ENCODE measurements at regions not wholly inside any gene's neighbourhood (a gene's known extent, or its start where the extent isn't known, plus 50 kb on each side); places are given as distances from the start of the nearest gene placed in this dataset.
"Not testable (repeated sequence)": the region's sequence is repeated elsewhere in the genome, so short reads cannot be mapped to it uniquely, and the experiment has no call there.

GRCh38 chr7:131935180-131935579, 378.8 kb upstream of the PODXL start:
- DNase-seq (ENCODE audit: low read depth) = no peak

GRCh38 chr7:131934452-131934851, 378.0 kb upstream of the PODXL start:
- DNase-seq (ENCODE audit: low read depth) = no peak

- DNase-seq (ENCODE audit: low read depth) = no peak
Measured at GRCh38 chr7:131933751-131934289, 377.4 kb upstream of the PODXL start.

- not testable (repeated sequence) for DNase-seq (ENCODE audit: low read depth)
Measured at GRCh38 chr7:131933219-131933618, 376.8 kb upstream of the PODXL start.

- DNase-seq (ENCODE audit: low read depth) = no peak
Measured at GRCh38 chr7:131932271-131932670, 375.8 kb upstream of the PODXL start.

GRCh38 chr7:131931370-131931769, 374.9 kb upstream of the PODXL start:
- DNase-seq (ENCODE audit: low read depth) = no peak

GRCh38 chr7:131929632-131930031, 373.2 kb upstream of the PODXL start:
- DNase-seq (ENCODE audit: low read depth) = no peak

- DNase-seq (ENCODE audit: low read depth) = no peak
Measured at GRCh38 chr7:131927770-131928423, 371.5 kb upstream of the PODXL start.

GRCh38 chr7:131925636-131926035, 369.2 kb upstream of the PODXL start:
- DNase-seq (ENCODE audit: low read depth) = no peak

GRCh38 chr7:131924857-131925256, 368.4 kb upstream of the PODXL start:
- no peak for DNase-seq (ENCODE audit: low read depth)

GRCh38 chr7:131922948-131923347, 366.5 kb upstream of the PODXL start:
- not testable (repeated sequence) for DNase-seq (ENCODE audit: low read depth)

GRCh38 chr7:131921016-131921415, 364.6 kb upstream of the PODXL start:
- no peak for DNase-seq (ENCODE audit: low read depth)

GRCh38 chr7:131919920-131920709, 363.7 kb upstream of the PODXL start:
- DNase-seq (ENCODE audit: low read depth) = no peak

- DNase-seq (ENCODE audit: low read depth) = no peak
Measured at GRCh38 chr7:131911112-131911511, 354.7 kb upstream of the PODXL start.

GRCh38 chr7:131909151-131909768, 352.8 kb upstream of the PODXL start:
- no peak for DNase-seq (ENCODE audit: low read depth)

GRCh38 chr7:131908714-131909113, 352.3 kb upstream of the PODXL start:
- DNase-seq (ENCODE audit: low read depth) = no peak

- DNase-seq (ENCODE audit: low read depth) = no peak
Measured at GRCh38 chr7:131905471-131905973, 349.1 kb upstream of the PODXL start.

GRCh38 chr7:131904760-131905327, 348.4 kb upstream of the PODXL start:
- no peak for DNase-seq (ENCODE audit: low read depth)

- DNase-seq (ENCODE audit: low read depth) = no peak
Measured at GRCh38 chr7:131903315-131903714, 346.9 kb upstream of the PODXL start.

- no peak for DNase-seq (ENCODE audit: low read depth)
Measured at GRCh38 chr7:131900785-131901287, 344.4 kb upstream of the PODXL start.

GRCh38 chr7:131899271-131900030, 343.0 kb upstream of the PODXL start:
- DNase-seq (ENCODE audit: low read depth) = no peak

All from stimulated activated CD8-positive, alpha-beta memory T cell treated with anti-CD3 and anti-CD28 coated beads, Interleukin-7, amount 100 ng/mL, for 24 hours (primary cell).